ENCODE measurements at regions not wholly inside any gene's neighbourhood (a gene's known extent, or its start where the extent isn't known, plus 50 kb on each side); places are given as distances from the start of the nearest gene placed in this dataset.

DNA sequence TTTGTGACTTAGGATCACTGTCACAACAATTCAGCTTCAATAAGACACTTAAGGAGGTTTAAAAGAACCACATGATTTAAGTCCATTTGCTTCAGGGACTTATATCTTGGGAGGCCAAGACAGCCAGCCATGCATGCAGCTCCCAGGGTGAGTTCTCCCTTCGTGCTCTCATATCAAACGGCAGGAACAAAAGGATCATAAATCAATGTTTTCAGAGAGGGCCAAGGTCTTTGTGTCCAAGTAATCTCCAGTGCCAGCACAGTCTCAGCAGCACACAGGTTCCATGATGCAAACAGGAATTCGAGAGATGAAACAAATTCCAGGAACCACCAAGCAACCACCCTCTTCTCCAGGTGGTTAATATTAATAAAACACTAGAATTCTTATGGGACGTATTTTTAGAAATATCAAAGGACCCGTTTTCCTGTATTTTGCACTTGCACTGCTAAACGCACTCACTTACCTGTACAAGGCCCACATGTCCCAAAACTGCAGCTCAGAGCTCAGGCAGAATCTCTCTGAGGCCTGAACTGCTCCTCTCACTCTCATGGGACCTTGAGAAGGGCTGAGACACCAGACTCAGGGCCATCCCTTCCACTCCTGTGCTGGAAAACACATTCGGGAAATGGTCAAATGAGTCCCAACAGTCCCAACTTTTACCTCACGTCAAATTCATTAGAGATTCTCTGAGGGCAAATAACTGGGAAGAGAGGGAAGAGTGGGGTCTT, 100.0 kb upstream of the RAB4A start:
- TF ChIP-seq, protein P1, sequence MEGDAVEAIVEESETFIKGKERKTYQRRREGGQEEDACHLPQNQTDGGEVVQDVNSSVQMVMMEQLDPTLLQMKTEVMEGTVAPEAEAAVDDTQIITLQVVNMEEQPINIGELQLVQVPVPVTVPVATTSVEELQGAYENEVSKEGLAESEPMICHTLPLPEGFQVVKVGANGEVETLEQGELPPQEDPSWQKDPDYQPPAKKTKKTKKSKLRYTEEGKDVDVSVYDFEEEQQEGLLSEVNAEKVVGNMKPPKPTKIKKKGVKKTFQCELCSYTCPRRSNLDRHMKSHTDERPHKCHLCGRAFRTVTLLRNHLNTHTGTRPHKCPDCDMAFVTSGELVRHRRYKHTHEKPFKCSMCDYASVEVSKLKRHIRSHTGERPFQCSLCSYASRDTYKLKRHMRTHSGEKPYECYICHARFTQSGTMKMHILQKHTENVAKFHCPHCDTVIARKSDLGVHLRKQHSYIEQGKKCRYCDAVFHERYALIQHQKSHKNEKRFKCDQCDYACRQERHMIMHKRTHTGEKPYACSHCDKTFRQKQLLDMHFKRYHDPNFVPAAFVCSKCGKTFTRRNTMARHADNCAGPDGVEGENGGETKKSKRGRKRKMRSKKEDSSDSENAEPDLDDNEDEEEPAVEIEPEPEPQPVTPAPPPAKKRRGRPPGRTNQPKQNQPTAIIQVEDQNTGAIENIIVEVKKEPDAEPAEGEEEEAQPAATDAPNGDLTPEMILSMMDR (IDR thresholded peaks at IDR 0.05): no peak
- TF ChIP-seq POLR2A (IDR thresholded peaks at IDR 0.05) (no peak), POLR2AphosphoS5 (IDR thresholded peaks at IDR 0.05) (no peak)

Data from prostate gland (tissue), 2 donors.